Immature natural killer cell (primary cell): ENCODE measurements at regions not wholly inside any gene's neighbourhood (a gene's known extent, or its start where the extent isn't known, plus 50 kb on each side); places are given as distances from the start of the nearest gene placed in this dataset.
"Not testable (repeated sequence)": the region's sequence is repeated elsewhere in the genome, so short reads cannot be mapped to it uniquely, and the experiment has no call there.

Experiments used
- DNase-seq, 3 donors: peaks; one replicate each; pipeline ENCODE4 v3.0.0; 2022; ENCODE audit warnings: mixed read lengths in 1 of 3
- H3K27ac Mint-ChIP-seq, 6 donors: one replicate each; pipeline ENCODE4 v1.8.0; 2020; ENCODE audit warnings: mixed read lengths in 6 of 6, mild to moderate bottlenecking in 5 of 6, inconsistent platforms in 4 of 6, moderate library complexity in 3 of 6
- H3K27me3 Mint-ChIP-seq, 3 donors: one replicate each; pipeline ENCODE4 v1.8.0; 2020 to 2021; ENCODE audit warnings: low read depth in 3 of 3, mild to moderate bottlenecking in 3 of 3, mixed read lengths in 3 of 3, moderate library complexity in 3 of 3, inconsistent platforms in 1 of 3
- H3K36me3 Mint-ChIP-seq, 3 donors: one replicate each; pipeline ENCODE4 v1.8.0; 2020; ENCODE audit warnings: mixed read lengths in 3 of 3, inconsistent platforms in 2 of 3, mild to moderate bottlenecking in 2 of 3
- H3K4me1 Mint-ChIP-seq, 2 donors: one replicate each; pipeline ENCODE4 v1.8.0; 2020; ENCODE audit warnings: inconsistent platforms in 2 of 2, mild to moderate bottlenecking in 2 of 2, mixed read lengths in 2 of 2, moderate library complexity in 1 of 2
- H3K4me3 Mint-ChIP-seq, 5 donors: one replicate each; pipeline ENCODE4 v1.8.0; 2020; ENCODE audit warnings: mild to moderate bottlenecking in 5 of 5, mixed read lengths in 5 of 5, inconsistent platforms in 3 of 5, moderate library complexity in 3 of 5
- H3K9me3 Mint-ChIP-seq, 6 donors: one replicate each; pipeline ENCODE4 v1.8.0; 2020; ENCODE audit warnings: mild to moderate bottlenecking in 6 of 6, mixed read lengths in 6 of 6, inconsistent platforms in 4 of 6, moderate library complexity in 3 of 6

- no peak overlapping the region for H3K27ac Mint-ChIP-seq
- peaks cover 0 to 4% (median 0%) of the 10 kb centered on the region in 3 donors for H3K36me3 Mint-ChIP-seq
- peaks cover 2 to 54% (median 28%) of the 10 kb centered on the region in 6 donors for H3K9me3 Mint-ChIP-seq
- no peak overlapping the region for H3K4me3 Mint-ChIP-seq
- no peak for DNase-seq
- H3K27me3 Mint-ChIP-seq: peaks cover 0 to 2% (median 0%) of the 10 kb centered on the region in 3 donors
- H3K4me1 Mint-ChIP-seq: no peaks in the 10 kb centered on the region
Observed at GRCh38 chr16:64074706-64075105, 1047.2 kb downstream of the CDH11 start.

DNA sequence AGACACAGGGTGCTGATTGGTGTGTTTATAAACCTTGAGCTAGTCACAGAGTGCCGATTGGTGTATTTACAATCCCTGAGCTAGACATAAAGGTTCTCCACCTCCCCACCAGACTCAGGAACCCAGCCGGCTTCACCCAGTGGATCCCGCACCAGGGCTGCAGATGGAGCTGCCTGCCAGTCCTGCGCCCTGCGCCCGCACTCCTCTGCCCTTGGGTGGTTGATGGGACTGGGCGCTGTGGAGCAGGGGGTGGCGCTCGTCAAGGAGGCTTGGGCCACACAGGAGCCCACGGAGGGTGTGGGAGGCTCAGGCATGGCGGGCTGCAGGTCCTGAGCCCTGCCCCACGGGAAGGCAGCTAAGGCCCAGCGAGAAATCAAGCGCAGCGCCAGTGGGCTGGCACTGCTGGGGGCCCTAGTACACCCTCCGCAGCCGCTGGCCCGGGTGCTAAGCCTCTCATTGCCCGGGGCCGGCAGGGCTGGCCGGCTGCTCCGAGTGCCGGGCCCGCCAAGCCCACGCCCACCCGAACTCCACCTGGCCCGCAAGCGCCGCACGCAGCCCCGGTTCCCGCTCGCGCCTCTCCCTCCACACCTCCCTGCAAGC is 1049.6 kb downstream of the CDH11 start:
- not testable (repeated sequence) for H3K4me1 Mint-ChIP-seq

DNA sequence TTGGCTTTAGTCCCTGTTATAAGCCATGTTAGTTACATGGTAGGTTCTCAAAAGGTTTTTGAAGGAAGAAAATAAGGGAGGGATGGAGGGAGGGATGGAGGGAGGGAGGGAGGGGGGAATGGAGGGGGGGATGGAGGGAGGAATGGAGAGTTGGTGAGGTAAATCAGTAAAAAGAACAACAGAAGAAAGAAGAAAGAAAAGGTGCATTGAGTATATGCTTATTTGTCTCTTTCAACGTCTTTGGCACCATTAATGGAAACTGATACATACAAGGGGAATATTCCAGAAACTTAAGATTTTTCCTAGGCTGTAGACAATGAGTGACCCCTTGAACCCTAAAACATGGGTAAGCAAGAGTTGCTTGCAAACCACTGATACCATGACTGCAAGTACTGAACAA is 1056.3 kb downstream of the CDH11 start:
- Mint-ChIP-seq H3K4me3 (no peak overlapping the region), H3K4me1 (no peaks in the 10 kb centered on the region), H3K36me3 (no peaks in the 10 kb centered on the region), H3K27me3 (no peaks in the 10 kb centered on the region), H3K9me3 (peaks cover 9 to 58% (median 22%) of the 10 kb centered on the region in 6 donors), H3K27ac (no peak overlapping the region)
- no peak for DNase-seq

More for the DNA sequence above, 1049.6 kb downstream of the CDH11 start:
- not testable (repeated sequence) for H3K36me3 Mint-ChIP-seq, H3K4me3 Mint-ChIP-seq, DNase-seq, H3K27me3 Mint-ChIP-seq, H3K27ac Mint-ChIP-seq
- peaks cover 6 to 65% (median 31%) of the 10 kb centered on the region in 6 donors for H3K9me3 Mint-ChIP-seq

GRCh38 chr16:64061621-64062020 is 1060.2 kb downstream of the CDH11 start:
- no peaks in the 10 kb centered on the region for H3K27me3 Mint-ChIP-seq

DNA sequence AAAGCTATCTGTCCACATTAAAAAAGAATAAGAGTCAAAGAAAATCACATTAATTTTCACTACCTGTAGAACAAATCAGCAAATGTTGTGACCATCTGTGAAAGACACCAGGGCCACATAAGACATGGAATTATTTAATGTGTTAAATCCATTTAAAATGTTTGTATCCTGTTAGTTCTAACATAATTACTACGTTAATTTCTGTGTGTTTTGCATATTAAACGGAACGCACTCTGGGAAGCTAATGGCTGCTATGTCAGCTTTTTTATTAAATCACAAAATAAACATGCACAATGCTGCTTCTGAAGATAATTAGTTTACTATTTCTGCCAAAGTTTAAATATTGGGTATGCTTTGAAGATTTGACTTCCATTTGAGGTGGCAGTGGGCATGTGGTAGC is 1061.2 kb downstream of the CDH11 start:
- H3K27ac Mint-ChIP-seq: no peak overlapping the region
- no peaks in the 10 kb centered on the region for H3K4me1 Mint-ChIP-seq
- peaks cover 1 to 39% (median 10%) of the 10 kb centered on the region in 6 donors for H3K9me3 Mint-ChIP-seq
- no peak overlapping the region for H3K4me3 Mint-ChIP-seq
- H3K36me3 Mint-ChIP-seq: no peaks in the 10 kb centered on the region
- DNase-seq: no peak
- H3K27me3 Mint-ChIP-seq: no peaks in the 10 kb centered on the region

More at GRCh38 chr16:64061621-64062020, 1060.2 kb downstream of the CDH11 start:
- H3K4me3 Mint-ChIP-seq: no peak overlapping the region
- peaks cover 5 to 49% (median 10%) of the 10 kb centered on the region in 6 donors for H3K9me3 Mint-ChIP-seq
- H3K4me1 Mint-ChIP-seq: no peaks in the 10 kb centered on the region
- H3K27ac Mint-ChIP-seq: no peak overlapping the region
- no peak for DNase-seq
- no peaks in the 10 kb centered on the region for H3K36me3 Mint-ChIP-seq

DNA sequence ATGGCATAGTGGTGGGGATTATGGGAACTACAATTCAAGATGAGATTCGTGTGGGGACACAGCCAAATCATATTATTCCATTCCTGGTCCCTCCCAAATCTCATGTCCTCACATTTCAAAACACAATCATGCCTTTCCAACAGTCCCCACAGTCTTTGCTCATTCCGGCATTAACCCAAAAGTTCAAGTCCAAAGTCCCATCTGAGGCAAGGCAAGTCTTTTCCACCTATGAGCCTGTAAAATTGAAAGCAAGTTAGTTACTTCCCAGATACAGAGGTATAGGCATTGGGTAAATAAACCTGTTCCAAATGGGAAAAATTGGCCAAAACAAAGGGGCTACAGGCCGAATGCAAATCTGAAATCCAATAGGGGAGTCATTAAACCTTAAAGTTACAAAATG is 1063.2 kb downstream of the CDH11 start:
- Mint-ChIP-seq H3K9me3 (peaks cover 0 to 38% (median 9%) of the 10 kb centered on the region in 6 donors), H3K27ac (no peak overlapping the region), H3K4me3 (no peak overlapping the region), H3K27me3 (no peaks in the 10 kb centered on the region), H3K36me3 (peaks cover 0 to 3% (median 0%) of the 10 kb centered on the region in 3 donors), H3K4me1 (no peaks in the 10 kb centered on the region)
- no peak for DNase-seq

GRCh38 chr16:64051824-64052223 is 1070.0 kb downstream of the CDH11 start:
- Mint-ChIP-seq H3K27me3 (no peaks in the 10 kb centered on the region), H3K27ac (no peak overlapping the region), H3K4me3 (no peak overlapping the region), H3K36me3 (peaks cover 0 to 3% (median 0%) of the 10 kb centered on the region in 3 donors), H3K9me3 (peaks cover 6 to 38% (median 17%) of the 10 kb centered on the region in 6 donors), H3K4me1 (no peaks in the 10 kb centered on the region)
- no peak for DNase-seq

DNA sequence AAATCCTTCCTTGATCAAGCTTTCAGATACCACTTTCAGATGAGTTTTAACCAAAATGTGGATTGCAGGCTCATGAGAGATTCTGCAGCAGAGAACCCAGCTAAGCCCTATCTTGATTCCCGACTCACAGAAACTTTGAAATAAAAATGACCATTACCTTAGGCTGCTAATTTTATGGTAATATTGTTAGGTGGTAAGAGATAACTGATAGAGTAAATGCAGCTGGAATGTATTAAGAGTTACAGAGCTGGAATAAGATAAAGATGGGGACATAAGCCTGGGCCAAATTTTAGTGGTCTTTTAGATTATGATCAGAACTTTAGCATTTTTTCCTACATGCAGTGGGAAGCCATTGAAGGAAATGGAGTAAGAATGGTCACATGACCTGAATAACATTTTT is 1074.0 kb downstream of the CDH11 start:
- H3K4me1 Mint-ChIP-seq: no peaks in the 10 kb centered on the region
- H3K4me3 Mint-ChIP-seq: no peak overlapping the region
- peaks cover 0 to 3% (median 0%) of the 10 kb centered on the region in 3 donors for H3K36me3 Mint-ChIP-seq
- no peaks in the 10 kb centered on the region for H3K27me3 Mint-ChIP-seq
- H3K9me3 Mint-ChIP-seq: peaks cover 7 to 38% (median 21%) of the 10 kb centered on the region in 6 donors
- no peak for DNase-seq
- H3K27ac Mint-ChIP-seq: no peak overlapping the region

GRCh38 chr16:64047207-64047606 is 1074.7 kb downstream of the CDH11 start:
- Mint-ChIP-seq H3K36me3 (peaks cover 0 to 3% (median 0%) of the 10 kb centered on the region in 3 donors), H3K9me3 (peaks cover 8 to 38% (median 21%) of the 10 kb centered on the region in 6 donors), H3K4me1 (no peaks in the 10 kb centered on the region), H3K4me3 (no peak overlapping the region), H3K27ac (no peak overlapping the region), H3K27me3 (no peaks in the 10 kb centered on the region)
- no peak for DNase-seq

DNA sequence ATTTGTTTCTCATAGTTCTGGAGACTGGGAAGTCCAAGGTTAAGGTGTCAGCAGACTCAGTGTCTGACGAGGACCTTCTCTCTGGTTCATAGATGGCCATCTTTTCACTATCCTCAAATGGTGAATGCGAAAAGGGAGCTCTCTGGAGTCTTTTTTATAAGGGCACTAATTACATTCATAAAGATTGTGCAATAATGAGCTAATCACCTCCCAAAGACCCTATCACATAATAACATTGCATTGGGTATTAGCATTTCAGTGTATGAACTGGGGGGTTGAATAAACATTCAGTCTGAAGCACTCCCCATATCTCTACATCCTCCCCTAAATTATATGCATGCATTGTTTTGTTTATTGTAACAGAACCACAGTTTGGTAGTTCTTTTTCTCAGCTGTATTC is 1086.5 kb downstream of the CDH11 start:
- no peak for DNase-seq
- peaks cover 12 to 85% (median 33%) of the 10 kb centered on the region in 6 donors for H3K9me3 Mint-ChIP-seq
- H3K4me1 Mint-ChIP-seq: no peaks in the 10 kb centered on the region
- H3K4me3 Mint-ChIP-seq: no peak overlapping the region
- no peak overlapping the region for H3K27ac Mint-ChIP-seq
- no peaks in the 10 kb centered on the region for H3K36me3 Mint-ChIP-seq
- H3K27me3 Mint-ChIP-seq: peaks cover 0 to 4% (median 0%) of the 10 kb centered on the region in 3 donors

- Mint-ChIP-seq H3K4me3 (no peak overlapping the region), H3K27ac (no peak overlapping the region), H3K9me3 (peaks cover 0 to 53% (median 17%) of the 10 kb centered on the region in 6 donors), H3K36me3 (no peaks in the 10 kb centered on the region), H3K4me1 (no peaks in the 10 kb centered on the region), H3K27me3 (no peaks in the 10 kb centered on the region)
- no peak for DNase-seq
Observed at GRCh38 chr16:64019339-64019738, 1102.5 kb downstream of the CDH11 start.

DNA sequence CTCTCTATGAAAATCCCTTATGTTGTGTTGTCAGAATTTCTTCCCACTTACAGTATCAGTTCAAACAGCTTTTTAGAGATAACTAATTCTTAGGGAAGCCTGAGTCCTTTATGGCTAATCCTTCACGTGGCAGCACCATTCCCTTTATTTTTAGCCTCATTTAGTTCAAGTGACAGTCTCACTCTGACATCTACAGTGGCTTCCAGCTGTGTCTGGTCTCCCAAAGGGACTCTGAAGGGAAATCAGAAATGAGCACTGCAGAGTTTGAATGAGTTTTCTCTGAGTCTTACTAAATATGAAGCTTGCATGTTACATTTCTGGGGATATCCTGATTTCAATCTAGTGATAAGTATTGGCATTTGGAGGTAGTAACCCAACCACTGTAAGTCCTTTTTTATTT is 1104.1 kb downstream of the CDH11 start:
- no peak for DNase-seq
- H3K27ac Mint-ChIP-seq: no peak overlapping the region
- H3K4me3 Mint-ChIP-seq: no peak overlapping the region
- H3K9me3 Mint-ChIP-seq: peaks cover 2 to 53% (median 19%) of the 10 kb centered on the region in 6 donors
- no peaks in the 10 kb centered on the region for H3K36me3 Mint-ChIP-seq
- H3K27me3 Mint-ChIP-seq: peaks cover 0 to 1% (median 0%) of the 10 kb centered on the region in 3 donors
- H3K4me1 Mint-ChIP-seq: no peaks in the 10 kb centered on the region

DNA sequence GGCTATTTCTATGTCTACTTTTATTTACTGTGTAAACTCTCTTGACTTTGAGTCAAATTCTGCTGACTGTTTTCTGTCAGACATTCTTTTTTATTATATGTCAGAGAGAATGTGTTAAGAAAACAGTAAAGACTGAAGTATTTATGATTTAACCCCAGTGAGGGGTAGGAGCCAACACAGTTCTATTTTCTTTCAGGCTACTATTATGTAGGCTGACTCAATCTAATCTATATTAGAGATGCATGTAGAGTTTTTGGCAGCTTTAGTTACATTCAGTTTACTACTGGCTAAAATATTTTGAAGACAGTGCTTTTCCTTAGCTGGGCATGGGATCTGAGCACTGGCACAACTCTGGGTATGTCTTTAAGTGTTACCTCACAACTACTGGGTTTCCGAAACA is 1108.0 kb downstream of the CDH11 start:
- H3K4me1 Mint-ChIP-seq: no peaks in the 10 kb centered on the region
- no peaks in the 10 kb centered on the region for H3K36me3 Mint-ChIP-seq
- no peak for DNase-seq
- H3K27me3 Mint-ChIP-seq: peaks cover 0 to 1% (median 0%) of the 10 kb centered on the region in 3 donors
- H3K27ac Mint-ChIP-seq: no peak overlapping the region
- no peak overlapping the region for H3K4me3 Mint-ChIP-seq
- H3K9me3 Mint-ChIP-seq: peaks cover 6 to 62% (median 31%) of the 10 kb centered on the region in 6 donors

- H3K9me3 Mint-ChIP-seq: peaks cover 6 to 72% (median 30%) of the 10 kb centered on the region in 6 donors
- H3K4me3 Mint-ChIP-seq: no peak overlapping the region
- DNase-seq: no peak
- no peaks in the 10 kb centered on the region for H3K36me3 Mint-ChIP-seq
- no peaks in the 10 kb centered on the region for H3K4me1 Mint-ChIP-seq
- no peak overlapping the region for H3K27ac Mint-ChIP-seq
- H3K27me3 Mint-ChIP-seq: peaks cover 0 to 1% (median 0%) of the 10 kb centered on the region in 3 donors
Observed at GRCh38 chr16:64012166-64012565, 1109.7 kb downstream of the CDH11 start.

DNA sequence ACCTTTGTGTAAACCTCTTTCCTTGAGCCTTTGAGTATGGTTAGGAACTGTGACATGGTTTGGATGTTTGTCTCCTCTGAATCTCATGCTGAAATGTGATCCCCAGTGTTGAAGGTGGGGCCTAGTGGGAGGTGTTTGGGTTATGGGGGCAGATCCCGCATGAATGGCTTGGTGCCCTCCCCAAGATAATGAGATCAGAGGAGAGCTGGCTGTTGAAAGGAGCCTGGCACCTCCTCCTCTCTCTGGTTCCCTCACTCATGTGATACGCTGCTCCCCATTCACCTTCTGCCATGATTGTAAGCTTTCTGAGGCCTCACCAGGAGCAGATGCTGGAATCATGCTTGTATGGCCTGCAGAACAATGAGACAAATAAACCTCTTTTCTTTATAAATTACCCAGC is 1110.2 kb downstream of the CDH11 start:
- Mint-ChIP-seq H3K4me1 (no peaks in the 10 kb centered on the region), H3K27me3 (peaks cover 0 to 1% (median 0%) of the 10 kb centered on the region in 3 donors), H3K27ac (no peak overlapping the region), H3K36me3 (no peaks in the 10 kb centered on the region), H3K9me3 (peaks cover 6 to 68% (median 27%) of the 10 kb centered on the region in 6 donors), H3K4me3 (no peak overlapping the region)
- DNase-seq: no peak
